Adrenal gland (tissue), 5 donors: ENCODE measurements at regions not wholly inside any gene's neighbourhood (a gene's known extent, or its start where the extent isn't known, plus 50 kb on each side); places are given as distances from the start of the nearest gene placed in this dataset.

Source experiments
- POLR2A ChIP-seq, 2 donors: fragments of 450-650 bp; IDR thresholded peaks; one replicate each; pipeline ENCODE4 v1.6.1; 2017; ENCODE audit warnings: antibody characterized with exemption in 2 of 2, mild to moderate bottlenecking in 2 of 2, moderate library complexity in 1 of 2
- TF ChIP-seq, protein P1 (sequence below), 6 experiments: fragments of 450-650 bp in 4 of 6; fragments of 200-600 bp in 2 of 6; sonication (generic) in 1 of 6; IDR thresholded peaks; 1 replicate in 5 of 6; 2 replicates in 1 of 6; pipeline versions ENCODE4 v1.5.1 to v1.8.0; 2016 to 2021; ENCODE audit warnings: antibody characterized with exemption in 6 of 6, mild to moderate bottlenecking in 2 of 6, moderate library complexity in 1 of 6
- donor health status: DM: no; HTN: no; CAD: no.

DNA sequence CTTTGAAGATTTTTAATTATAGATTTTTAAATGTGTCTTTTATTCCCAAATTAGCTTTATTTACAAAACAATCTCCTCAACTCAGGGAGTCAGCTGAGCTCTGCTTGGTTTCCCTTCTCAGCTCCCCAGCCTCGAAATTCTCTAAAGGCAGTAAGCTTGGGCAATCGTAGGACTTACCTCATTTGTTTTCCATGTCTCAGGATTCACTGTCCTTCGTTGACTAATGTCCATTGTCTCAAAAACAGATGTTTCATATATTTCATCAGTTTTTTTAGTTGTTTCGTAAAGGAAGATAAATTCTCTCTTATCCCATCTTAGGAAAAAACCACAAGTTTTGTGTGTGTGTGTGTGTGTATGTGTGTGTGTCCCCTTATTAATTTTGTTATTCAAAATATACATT is 102.2 kb upstream of the ADGRF1 start:
- TF ChIP-seq, protein P1, sequence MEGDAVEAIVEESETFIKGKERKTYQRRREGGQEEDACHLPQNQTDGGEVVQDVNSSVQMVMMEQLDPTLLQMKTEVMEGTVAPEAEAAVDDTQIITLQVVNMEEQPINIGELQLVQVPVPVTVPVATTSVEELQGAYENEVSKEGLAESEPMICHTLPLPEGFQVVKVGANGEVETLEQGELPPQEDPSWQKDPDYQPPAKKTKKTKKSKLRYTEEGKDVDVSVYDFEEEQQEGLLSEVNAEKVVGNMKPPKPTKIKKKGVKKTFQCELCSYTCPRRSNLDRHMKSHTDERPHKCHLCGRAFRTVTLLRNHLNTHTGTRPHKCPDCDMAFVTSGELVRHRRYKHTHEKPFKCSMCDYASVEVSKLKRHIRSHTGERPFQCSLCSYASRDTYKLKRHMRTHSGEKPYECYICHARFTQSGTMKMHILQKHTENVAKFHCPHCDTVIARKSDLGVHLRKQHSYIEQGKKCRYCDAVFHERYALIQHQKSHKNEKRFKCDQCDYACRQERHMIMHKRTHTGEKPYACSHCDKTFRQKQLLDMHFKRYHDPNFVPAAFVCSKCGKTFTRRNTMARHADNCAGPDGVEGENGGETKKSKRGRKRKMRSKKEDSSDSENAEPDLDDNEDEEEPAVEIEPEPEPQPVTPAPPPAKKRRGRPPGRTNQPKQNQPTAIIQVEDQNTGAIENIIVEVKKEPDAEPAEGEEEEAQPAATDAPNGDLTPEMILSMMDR (IDR thresholded peaks at IDR 0.05) = no peak
- no peak for TF ChIP-seq POLR2A (IDR thresholded peaks at IDR 0.05)
